Lower lobe of right lung (tissue), 2 donors: ENCODE measurements at regions not wholly inside any gene's neighbourhood (a gene's known extent, or its start where the extent isn't known, plus 50 kb on each side); places are given as distances from the start of the nearest gene placed in this dataset.

Experiments
- ATAC-seq, 2 donors: fragments of 200-7000 bp; cut with Tn5 transposase; one replicate each; pipeline ENCODE4 v1.9.1; 2020 to 2022; ENCODE audit warnings: mild to moderate bottlenecking in 2 of 2, moderate library complexity in 2 of 2
- DNase-seq: peaks from one replicate; pipeline ENCODE4 v3.0.0-alpha.2; 2020
- H3K27ac ChIP-seq: fragments of 200-600 bp; one replicate; pipeline ENCODE4 v1.8.0; 2022
- H3K27me3 ChIP-seq: fragments of 200-600 bp; one replicate; pipeline ENCODE4 v1.8.0; 2022; ENCODE audit warnings: low read depth
- H3K36me3 ChIP-seq: fragments of 200-600 bp; one replicate; pipeline ENCODE4 v1.8.0; 2022; ENCODE audit warnings: mild to moderate bottlenecking
- H3K4me1 ChIP-seq: fragments of 200-600 bp; one replicate; pipeline ENCODE4 v1.8.0; 2022
- H3K4me3 ChIP-seq: fragments of 200-600 bp; one replicate; pipeline ENCODE4 v1.8.0; 2022; ENCODE audit warnings: mild to moderate bottlenecking
- H3K9me3 ChIP-seq: fragments of 200-600 bp; one replicate; pipeline ENCODE4 v1.8.0; 2022
- intact Hi-C: fragments of 100-400 bp; cut with DNase I; formaldehyde crosslinking; loops from one replicate; pipeline ENCODE4 v1.11.0; 2022
- TF ChIP-seq, protein P1 (sequence below): fragments of 200-600 bp; IDR thresholded peaks from one replicate; pipeline ENCODE4 v1.8.0; 2022; ENCODE audit warnings: antibody characterized with exemption, mild to moderate bottlenecking
- donor health status: DM: no; HTN: yes; CAD: no; lungs with severe emphysema.

- no peak overlapping the region for H3K4me3 ChIP-seq
- no peaks in the 10 kb centered on the region for H3K9me3 ChIP-seq
- DNase-seq: no peak
- H3K27me3 ChIP-seq: no peaks in the 10 kb centered on the region
- peaks cover 6% of the 10 kb centered on the region for H3K36me3 ChIP-seq
- no peaks in the 10 kb centered on the region for H3K4me1 ChIP-seq
- ATAC-seq: no peak
- intact Hi-C loops: no loop called here
- TF ChIP-seq, protein P1, sequence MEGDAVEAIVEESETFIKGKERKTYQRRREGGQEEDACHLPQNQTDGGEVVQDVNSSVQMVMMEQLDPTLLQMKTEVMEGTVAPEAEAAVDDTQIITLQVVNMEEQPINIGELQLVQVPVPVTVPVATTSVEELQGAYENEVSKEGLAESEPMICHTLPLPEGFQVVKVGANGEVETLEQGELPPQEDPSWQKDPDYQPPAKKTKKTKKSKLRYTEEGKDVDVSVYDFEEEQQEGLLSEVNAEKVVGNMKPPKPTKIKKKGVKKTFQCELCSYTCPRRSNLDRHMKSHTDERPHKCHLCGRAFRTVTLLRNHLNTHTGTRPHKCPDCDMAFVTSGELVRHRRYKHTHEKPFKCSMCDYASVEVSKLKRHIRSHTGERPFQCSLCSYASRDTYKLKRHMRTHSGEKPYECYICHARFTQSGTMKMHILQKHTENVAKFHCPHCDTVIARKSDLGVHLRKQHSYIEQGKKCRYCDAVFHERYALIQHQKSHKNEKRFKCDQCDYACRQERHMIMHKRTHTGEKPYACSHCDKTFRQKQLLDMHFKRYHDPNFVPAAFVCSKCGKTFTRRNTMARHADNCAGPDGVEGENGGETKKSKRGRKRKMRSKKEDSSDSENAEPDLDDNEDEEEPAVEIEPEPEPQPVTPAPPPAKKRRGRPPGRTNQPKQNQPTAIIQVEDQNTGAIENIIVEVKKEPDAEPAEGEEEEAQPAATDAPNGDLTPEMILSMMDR: no peak
- H3K27ac ChIP-seq: no peak overlapping the region
These were observed 108.5 kb downstream of the PTPRS start for GRCh38 chr19:5231857-5232678.

DNA sequence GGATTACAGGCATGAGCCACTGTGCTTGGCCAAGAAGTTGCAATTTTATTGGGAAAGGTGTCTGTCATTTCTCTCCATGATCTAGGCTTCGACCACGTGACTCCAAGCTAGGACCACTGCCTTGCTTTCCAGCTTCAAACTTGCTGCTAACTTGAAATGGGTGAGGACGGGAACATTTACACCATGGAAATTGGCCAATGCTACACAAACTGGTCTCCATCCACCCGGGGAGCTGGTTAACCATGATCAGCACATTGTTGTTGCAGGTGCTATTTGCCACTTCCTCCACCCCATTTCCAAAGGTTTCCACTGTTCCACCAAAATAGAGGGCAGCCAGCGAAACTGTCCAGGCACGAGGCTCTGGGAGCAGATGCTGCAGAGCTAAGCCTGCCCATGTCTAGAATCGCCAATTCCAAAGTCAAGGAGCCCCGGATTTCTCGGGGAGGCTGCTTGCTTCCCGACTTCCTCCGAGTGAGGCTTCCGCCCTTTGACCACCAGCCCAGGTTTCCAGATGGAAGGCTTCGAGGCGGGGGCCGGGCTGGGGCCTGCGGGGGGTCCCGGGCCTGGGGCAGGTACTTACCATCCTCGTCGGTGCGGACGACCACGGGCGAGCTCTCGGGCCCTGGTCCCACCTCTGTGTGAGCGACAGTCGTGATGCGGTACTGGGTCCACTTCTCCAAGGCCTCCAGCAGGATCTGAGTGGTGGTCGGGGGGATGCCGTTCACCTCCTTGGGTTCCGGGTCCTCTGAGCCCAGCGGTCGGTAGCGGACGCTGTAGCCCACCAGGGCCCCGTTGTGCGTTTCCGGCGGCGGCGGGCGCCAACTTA lies 109.7 kb downstream of the PTPRS start:
- intact Hi-C loops: no loop called here
- no peaks in the 10 kb centered on the region for H3K9me3 ChIP-seq
- ATAC-seq (no peak), DNase-seq (no peak)
- H3K27ac ChIP-seq: no peak overlapping the region
- H3K4me1 ChIP-seq: no peaks in the 10 kb centered on the region
- H3K27me3 ChIP-seq: no peaks in the 10 kb centered on the region
- peaks cover 4% of the 10 kb centered on the region for H3K36me3 ChIP-seq
- no peak overlapping the region for H3K4me3 ChIP-seq
- TF ChIP-seq, protein P1: no peak

DNA sequence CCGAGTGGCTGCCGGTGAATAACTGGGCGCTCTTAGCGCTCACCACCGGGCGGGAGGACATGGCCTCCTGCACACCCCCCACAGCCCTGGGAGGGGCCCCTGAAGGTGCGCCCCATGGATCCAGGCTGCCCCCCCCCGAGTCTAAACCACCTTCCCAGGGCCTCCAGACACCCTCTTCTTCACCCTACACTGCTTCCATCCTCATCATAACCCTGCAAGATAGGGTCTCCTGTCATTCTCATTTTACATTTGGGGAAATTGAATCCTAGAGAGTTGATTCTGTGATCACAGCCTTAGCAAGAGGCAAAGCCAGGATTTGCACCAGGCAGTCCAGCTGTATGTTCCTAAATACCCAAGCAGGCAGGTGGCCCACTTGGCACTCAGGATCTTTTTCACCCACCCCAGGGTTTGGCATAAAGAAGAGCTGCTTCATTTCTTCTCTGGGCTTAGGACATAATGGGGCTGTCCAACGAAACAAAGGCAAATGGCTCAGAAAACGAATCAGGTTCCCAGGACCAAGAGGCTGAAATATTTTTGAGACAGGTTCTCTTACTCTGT lies 110.8 kb downstream of the PTPRS start:
- H3K9me3 ChIP-seq: no peaks in the 10 kb centered on the region
- no peak for DNase-seq
- no peaks in the 10 kb centered on the region for H3K4me1 ChIP-seq
- H3K4me3 ChIP-seq: no peak overlapping the region
- H3K27me3 ChIP-seq: no peaks in the 10 kb centered on the region
- TF ChIP-seq, protein P1: no peak
- peaks cover 4% of the 10 kb centered on the region for H3K36me3 ChIP-seq
- intact Hi-C loops: no loop called here
- H3K27ac ChIP-seq: no peak overlapping the region
- no peak for ATAC-seq

GRCh38 chr19:5228932-5229777 lies 111.5 kb downstream of the PTPRS start:
- Histone ChIP-seq H3K27me3 (no peaks in the 10 kb centered on the region), H3K9me3 (no peaks in the 10 kb centered on the region), H3K36me3 (peaks cover 4% of the 10 kb centered on the region), H3K4me1 (no peaks in the 10 kb centered on the region), H3K4me3 (peak overlapping the region; percentile 11), H3K27ac (no peak overlapping the region)
- ATAC-seq (peak; percentile 52 to 61), DNase-seq (no peak)
- intact Hi-C loops: no loop called here
- TF ChIP-seq, protein P1: no peak

DNA sequence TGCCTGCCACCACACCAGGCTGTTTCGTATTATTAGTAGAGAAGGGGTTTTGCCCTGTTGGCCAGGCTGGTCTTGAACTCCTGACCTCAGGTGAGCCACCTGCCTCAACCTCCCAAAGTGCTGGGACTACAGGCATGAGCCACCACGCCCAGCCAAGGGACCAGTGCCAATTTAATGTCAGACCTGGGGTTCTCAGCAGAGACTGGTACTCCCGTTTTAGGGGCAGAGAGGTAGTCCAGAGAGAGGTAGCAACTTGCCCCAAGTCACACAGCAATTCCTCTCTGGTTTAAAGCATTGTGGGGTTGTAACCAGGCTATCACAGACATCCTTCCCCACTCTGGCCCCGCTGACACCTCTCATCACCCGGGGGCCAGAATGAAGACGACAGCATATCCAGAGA lies 112.1 kb downstream of the PTPRS start:
- DNase-seq (no peak), ATAC-seq (no peak)
- intact Hi-C loops: no loop called here
- Histone ChIP-seq H3K4me1 (no peaks in the 10 kb centered on the region), H3K36me3 (peaks cover 4% of the 10 kb centered on the region), H3K27me3 (no peaks in the 10 kb centered on the region), H3K27ac (no peak overlapping the region), H3K9me3 (no peaks in the 10 kb centered on the region), H3K4me3 (no peak overlapping the region)
- TF ChIP-seq, protein P1: no peak
